GM18909 (cell line): ENCODE measurements at regions not wholly inside any gene's neighbourhood (a gene's known extent, or its start where the extent isn't known, plus 50 kb on each side); places are given as distances from the start of the nearest gene placed in this dataset.

Experiments
- ATAC-seq: cut with Tn5 transposase; IDR thresholded peaks from one replicate; pipeline ENCODE4 v1.9.1; 2021; ENCODE audit warnings: mild to moderate bottlenecking; ENCODE audit not compliant: unreplicated experiment, poor library complexity

DNA sequence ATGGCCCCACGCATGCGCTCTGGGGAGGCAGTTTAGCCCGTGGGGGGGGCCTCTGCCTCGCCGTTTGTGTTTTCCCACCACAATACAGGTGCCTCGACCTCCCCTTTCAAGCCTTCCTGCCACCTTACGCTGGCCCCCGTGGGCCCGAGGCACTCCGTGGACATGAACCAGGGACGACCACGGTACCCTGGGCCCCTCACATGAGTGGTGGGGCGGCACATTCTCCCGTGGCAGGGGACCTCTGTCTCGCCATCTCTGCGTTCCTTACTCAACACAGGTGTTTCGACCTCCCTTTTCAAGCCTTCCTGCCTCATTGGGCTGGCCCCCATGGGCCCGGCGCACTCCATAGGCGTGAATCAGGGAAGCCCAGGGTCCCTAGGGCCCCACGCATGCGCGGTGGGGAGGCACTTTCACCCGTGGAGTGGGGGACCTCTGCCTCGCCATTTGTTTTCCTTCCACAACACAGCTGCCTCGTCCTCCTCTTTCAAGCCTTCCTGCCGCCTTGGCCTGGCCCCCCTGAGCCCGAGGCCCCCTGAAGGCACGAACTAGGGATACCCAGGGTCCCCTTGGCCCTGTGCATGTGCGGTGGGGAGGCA, 339.5 kb downstream of the ALG10 start:
- ATAC-seq: no peak

DNA sequence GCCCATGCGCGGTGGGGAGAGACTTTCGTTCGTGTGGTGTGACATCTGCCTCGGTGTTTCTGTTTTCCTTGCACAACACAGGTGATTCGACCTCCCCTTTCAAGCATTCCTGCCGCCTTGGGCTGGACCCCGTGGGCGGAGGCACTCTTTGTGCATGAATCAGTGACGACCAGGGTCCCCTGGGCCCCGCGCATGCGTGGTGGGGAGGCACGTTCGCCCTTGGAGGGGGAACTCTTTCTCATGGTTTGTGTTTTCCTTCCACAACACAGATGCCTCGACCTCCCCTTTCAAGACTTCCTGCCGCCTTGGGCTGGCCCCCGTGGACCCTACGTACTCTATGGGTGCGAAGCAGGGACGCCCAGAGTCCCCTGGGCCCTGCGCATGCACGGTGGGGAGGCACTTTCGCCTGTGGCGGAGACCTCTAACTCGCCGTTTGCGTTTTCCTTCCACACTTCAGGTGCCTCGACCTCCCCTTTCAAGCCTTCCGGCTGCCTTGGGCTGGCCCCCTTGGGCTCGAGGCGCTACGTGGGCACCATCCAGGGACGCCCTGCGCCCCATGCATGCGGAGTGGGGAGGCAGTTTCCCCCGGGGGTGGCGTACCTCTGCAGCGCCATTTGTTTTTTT, 340.9 kb downstream of the ALG10 start:
- ATAC-seq: no peak

DNA sequence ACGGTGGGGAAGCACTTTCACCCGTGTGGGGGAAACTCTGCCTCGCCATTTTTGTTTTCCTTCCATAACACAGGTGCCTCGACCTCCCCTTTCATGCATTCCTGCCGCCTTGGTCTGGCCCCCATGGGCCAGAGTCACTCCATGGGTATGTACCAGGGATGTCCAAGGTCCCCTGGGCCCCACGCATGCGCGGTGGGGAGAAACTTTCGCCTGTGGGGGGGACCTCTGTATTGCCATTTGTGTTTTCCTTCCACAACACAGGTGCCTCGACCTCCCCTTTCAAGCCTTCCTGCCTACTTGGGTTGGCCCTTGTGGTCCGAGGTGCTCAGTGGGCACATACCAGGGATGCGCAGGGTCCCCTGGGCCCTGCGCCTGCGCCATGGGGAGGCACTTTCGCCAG, 345.8 kb downstream of the ALG10 start:
- ATAC-seq: no peak

DNA sequence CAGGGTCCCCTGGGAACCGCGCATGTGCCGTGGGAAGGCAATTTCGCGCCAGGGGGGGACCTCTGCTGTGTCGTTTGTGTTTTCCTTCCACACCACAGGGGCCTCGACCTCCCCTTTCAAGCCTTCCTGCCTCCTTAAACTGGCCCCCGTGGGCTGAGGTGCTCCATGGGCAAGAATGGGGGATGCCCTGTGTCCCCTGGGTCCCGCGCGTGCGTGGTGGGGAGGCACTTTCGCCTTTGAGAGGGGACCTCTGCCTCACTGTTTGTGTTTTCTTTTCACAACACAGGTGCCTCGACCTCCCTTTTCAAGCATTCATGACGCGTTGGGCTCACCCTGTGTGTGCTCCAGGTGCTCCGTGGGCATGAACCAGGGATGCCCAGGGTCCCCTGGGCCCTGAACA, 348.8 kb downstream of the ALG10 start:
- no peak for ATAC-seq

DNA sequence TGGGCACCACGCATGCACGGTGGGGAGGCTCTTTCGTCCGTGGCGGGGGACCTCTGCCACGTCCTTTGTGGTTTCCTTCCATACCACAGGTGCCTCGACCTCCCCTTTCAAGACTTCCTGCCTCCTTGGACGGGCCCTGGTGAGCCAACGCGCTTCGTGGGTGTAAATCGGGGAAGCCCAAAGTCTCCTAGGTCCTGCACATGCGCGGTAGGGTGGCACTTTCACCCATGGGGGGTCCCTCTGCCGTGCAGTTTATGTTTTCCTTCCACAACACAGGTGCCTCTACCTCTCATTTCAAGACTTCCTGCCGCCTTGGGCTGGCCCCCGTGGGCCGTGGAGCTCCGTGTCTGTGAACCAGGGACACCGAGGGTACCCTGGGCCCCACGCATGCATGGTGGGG, 349.7 kb downstream of the ALG10 start:
- ATAC-seq: no peak

DNA sequence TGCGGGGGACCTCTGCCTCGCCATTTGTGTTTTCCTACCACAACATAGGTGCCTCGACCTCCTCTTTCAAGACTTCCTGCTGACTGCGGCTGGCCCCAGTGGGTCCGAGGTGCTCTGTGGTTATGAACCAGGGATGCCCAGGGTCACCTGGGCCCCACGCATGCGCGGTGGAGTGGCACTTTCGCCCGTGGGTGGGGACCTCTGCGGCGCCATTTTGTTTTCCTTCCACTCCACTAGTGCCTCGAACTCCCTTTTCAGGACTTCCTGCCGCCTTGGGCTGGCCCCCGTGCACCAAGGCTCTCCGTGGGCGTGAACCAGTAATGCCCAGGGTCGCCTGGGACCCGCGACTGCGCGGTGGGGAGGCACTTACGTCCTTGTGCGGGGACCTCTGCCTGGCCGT, 351.6 kb downstream of the ALG10 start:
- no peak for ATAC-seq

DNA sequence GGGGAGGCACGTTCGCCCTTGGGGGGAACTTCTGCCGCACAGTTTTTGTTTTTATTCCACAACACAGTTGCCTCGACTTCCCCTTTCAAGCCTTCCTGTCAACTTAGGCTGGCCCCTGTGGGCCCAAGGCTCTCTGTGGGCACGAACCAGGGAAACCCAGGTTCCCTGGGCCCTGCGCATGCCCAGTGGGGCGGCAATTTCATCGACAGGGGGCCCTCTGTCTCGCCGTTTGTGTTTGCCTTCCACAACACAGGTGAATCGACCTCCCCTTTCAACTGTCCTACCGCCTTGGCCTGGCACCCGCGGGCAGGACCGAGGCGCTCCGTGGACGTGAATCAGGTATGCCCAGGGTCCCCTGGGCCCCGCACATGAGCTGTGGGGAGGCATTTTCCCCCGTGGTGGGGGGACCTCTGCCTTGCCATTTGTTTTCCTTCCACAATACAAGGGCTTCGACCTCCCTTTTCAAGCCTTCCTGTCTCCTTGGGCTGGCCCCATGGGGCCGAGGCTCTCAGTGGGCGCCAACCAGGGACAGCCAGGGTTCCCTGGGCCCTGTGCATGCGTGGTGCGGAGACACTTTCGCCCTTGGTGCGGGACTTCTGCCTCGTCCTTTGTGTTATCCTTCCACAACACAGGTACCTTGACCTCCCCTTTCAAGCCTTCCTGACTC, 354.0 kb downstream of the ALG10 start:
- no peak for ATAC-seq

DNA sequence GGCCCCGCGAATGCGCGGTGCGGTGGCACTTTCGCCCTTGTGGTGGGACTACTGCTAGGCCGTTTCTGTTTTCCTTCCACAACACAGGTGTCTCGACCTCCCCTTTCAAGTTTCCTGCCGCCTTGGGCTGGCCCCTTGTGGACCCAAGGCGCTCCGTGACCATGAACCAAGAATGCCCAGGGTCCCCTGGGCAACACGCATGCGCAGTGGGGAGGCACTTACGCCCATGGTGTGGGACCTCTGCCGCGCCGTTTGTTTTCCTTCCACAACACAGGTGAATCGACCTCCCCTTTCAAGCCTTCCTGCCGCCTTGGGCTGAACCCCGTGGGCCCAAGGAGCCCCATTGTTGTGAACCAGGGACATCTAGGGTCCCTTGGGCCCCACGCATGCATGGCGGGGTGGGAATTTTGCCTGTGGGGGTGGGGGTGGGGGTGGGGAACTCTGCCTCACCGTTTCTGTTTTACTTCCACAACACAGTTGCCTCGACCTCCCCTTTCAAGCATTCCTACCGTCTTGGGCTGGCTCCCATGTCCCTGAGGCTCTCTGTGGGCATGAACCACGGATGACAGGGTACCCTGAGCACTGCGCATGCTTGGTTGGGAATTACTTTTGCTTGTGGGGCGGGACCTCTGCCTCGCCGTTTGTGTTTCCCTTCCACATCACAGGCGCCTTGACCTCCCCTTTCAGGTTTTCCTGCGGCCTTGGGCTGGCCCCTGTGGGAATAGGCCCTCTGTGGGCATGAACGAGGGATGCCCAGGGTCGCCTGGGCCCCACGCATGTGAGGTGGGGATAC, 355.1 kb downstream of the ALG10 start:
- no peak for ATAC-seq

DNA sequence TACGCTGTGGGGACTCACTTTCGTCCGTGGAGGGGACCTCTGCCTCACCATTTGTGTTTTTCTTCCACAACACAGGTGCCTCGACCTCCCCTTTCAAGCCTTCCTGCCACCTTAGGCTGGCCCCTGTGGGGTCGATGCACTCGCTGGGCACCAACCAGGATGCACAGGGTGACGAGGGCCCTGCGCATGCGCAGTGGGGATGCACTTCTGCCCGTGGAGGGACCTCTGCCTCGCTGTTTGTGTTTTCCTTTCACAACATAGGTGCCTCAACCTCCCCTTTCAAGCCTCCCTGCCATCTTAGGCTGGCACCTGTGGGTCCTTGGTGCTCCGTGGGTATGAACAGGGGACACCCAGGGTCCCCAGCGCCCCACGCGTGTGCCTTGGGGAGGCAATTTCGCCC, 356.8 kb downstream of the ALG10 start:
- ATAC-seq: no peak

DNA sequence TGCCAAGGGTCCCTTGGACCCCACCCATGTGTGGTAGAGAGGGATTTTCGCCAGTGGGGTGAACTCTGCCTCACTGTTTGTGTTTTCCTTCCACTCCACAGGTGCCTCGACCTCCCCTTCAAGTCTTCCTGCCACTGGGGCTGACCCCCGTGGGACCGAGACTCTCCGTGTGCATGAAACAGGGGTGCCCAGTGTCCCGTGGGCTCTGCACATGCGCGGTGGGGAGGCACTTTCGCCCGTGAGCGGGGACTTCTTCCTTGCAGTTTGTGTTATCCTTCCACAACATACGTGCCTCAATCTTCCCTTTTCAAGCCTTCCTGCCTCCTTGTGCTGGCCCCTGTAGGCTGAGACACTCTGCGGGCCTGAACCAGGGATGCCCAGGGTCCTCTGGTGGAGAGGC, 362.4 kb downstream of the ALG10 start:
- ATAC-seq: no peak

DNA sequence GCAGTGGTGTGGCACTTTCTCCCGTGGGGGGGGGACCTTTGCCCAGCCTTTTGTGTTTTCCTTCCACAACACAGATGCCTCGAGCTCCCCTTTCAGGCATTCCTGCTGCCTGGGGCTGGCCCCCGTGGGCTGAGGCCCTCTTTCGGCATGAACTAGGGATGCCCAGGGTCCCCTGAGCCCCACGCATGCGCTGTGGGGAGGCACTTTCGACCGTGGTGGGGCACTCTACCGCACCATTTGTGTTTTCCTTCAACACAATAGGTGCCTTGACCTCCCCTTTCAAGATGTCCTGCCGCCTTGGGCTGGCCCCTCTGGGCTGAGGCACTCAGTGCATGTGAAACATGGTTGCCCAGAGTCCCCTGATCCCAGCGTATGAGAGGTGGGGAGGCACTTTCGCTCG, 363.7 kb downstream of the ALG10 start:
- ATAC-seq: no peak

DNA sequence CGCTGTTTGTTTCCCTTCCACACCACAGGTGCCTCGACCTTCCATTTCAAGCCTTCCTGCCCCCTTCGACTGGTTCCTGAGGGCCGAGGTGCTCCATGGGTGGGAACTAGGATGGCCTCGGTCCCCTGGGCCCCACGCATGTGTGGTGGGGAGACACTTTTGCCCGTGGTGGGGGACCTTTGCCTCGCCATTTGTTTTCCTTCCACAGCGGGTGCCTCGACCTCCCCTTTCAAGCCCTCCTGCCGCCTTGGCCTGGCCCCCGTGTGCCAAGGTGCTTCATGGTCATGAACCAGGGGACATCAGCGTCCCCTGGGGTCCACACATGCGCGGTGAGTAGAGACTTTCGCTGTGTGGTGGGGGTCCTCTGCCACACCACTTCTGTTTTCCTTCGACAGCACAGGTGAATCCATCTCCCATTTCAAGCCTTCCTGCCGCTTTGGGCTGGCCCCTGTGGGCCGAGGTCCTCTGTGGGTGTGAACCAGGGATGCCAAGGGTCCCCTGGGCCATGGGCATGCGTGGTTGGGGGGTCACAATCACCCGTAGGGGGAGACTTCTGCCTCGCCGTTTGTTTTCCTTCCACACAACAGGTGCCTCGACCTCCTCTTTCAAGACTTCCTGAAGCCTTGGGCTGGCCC, 364.4 kb downstream of the ALG10 start:
- no peak for ATAC-seq

DNA sequence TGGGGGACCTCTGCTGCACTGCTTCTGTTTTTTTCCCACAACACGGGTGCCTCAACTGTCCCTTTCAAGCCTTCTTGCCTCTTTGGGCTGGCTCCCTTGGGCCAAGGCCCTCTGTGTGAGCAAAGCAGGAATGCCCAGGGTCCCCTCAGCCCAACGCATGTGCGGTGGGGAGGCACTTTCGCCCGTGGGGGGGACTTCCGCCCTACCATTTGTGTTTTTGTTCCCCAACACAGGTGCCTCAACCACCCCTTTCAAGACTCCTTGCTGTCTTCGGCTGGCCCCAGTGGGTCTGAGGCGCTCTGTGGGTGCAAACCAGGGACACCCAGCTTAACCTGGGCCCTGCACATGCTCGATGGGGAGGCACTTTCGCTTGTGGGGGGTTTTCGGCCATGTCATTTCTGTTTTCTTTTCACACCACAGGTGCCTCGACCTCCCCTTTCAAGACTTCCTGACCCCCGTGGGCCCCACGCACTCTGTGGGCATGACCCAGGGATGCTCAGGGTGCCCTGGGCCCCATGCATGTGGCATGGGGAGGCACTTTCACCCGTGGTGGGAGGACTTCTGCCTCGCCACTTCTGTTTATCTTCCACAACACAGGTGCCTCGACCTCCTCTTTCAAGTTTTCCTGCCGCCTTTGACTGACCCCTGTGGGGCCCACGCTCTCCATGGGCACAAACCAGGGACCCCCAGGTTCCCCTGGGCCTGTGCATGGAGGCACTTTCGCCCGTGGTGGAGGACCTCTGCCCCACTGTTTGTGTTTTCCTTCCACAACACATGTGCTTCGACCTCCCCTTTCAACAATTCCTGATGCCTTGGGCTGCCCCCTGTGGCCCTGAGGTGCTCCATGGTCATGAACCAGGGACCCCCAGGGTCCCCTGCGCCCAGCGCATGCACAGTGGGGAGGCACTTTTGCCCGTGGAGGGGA, 365.7 kb downstream of the ALG10 start:
- no peak for ATAC-seq

DNA sequence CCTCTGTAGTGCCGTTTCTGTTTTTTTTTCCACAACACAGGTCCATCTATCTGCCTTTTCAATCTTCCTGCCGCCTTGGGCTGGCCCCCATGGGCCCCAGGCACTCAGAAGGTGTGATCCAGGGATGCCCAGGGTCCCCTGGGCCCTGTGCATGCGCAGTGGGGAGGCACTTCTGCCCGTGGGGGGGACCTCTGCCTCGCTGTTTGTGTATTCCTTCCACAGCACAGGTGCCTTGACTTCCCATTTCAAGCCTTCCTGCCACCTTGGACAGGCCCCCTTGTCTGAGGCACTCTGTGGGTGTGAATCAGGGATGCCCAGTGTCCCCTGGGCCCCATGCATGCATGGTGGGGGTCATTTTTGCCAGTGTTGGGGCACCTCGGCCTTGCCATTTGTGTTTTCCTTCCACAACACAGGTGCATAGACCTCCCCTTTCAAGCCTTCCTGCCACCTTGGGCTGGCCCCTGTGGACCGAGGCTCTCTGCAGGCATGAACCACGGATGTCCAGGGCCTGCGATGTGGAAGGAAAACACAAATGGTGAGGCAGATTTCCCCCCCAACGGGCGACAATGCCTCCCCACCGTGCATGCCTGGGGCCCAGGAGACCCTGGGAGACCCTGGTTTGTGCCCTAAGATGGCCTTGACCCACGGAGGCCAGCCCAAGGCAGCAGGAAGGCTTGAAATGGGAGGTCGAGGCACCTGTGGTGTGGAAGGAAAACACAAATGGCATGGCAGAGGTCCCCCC, 366.5 kb downstream of the ALG10 start:
- ATAC-seq: no peak

DNA sequence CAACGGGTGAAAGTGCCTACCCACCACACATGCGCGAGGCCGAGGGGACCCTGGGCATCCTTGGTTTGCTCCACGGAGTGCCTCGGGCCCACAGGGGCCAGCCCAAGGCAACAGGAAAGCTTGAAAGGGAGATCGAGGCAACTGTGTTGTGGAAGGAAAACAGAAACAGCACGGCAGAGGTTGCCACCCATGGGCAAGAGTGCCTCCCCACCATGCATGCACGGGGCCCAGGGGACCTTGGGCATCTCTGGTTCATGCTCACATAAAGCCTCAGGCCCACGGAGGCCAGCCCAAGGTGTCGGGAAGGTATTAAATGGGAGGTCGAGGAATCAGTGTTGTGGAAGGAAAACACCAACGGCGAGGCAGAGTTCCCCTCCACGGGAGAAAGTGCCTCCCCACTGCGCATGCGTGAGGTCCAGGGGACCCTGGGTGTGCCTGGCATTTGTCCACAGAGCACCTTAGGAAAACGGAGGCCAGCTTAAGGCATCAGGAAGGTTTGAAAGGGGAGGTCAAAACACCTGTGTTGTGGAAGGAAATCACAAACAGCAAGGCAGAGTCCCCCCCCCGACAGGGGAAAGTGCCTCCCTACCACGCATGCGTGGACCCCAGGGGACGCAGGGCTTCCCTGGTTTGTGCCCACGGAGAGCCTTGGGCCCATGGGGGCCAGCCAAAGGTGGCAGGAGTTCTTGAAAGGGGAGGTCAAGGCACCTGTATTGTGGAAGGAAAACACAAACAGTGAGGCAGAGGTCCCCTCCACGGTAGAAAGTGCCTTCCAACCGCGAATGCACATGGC, 367.3 kb downstream of the ALG10 start:
- ATAC-seq: no peak

DNA sequence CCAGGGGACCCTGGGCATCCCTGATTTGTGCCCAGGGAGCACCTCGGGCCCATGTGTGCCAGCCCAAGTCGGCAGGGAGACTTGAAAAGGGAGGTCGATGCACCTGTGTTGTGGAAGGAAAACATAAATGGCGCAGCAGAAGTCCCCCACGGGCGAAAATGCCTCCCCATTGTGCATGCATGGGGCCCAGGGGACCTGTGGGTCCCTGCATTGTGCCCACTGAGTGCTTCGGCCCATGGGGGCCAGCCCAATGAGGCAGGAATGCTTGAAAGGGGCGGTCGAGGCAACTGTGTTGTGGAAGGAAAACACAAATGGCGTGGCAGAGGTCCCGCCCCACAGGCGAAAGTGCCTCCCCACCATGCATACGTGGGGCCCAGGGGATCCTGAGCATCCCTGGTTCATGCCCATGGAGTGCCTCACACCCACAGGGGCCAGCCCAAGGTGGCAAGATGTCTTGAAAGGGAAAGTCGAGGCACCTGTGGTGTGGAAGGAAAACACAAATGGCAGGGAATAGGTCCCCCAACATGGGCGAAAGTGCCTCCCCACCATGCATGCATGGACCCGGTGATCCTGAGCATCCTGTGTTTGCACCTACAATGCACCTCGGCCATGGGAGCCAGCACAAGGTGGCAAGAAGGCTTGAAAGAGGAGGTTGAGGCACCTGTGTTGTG, 368.0 kb downstream of the ALG10 start:
- no peak for ATAC-seq

DNA sequence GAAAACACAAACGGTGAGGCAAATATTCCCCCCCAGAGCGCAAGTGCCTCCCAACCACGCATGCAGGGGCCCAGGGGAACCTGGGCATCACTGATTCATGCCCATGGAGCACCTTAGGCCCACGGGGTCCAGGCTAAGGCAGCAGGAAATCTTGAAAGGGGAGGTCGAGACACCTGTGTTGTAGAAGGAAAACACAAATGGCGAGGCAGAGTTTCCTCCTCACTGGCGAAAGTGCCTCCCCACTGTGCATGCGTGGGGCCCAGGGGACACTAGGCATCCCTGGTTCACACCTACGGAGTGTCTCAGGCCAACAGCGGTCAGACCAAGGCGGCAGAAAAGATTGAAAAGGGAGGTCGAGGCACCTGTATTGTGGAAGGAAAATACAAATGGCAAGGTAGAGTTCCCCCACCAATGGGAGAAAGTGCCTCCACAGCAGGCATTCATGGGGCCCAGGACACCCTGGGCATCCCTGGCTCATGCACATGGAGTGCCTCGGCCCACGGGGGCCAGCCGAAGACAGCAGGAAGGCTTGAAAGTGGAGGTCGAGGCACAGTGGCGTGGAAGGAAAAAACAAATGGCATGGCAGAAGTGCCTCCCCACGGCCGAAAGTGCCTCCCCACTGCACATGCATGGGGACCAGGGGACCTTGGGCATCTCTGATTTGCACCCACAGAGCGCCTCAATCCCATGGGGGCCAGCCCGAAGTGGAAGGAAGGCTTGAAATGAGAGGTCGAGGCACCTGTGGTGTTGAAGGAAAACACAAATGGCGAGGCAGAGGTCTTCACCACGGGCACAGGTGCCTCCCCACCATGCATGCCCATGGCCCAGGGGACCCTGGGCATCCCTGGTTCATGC, 368.8 kb downstream of the ALG10 start:
- ATAC-seq: no peak
